Endothelial cell of umbilical vein (primary cell): ENCODE measurements at regions not wholly inside any gene's neighbourhood (a gene's known extent, or its start where the extent isn't known, plus 50 kb on each side); places are given as distances from the start of the nearest gene placed in this dataset.

Experiments
- BruUV-seq: library from RNA; stranded (reverse); fragments of 400-500 nt; replicated peaks from 2 replicates; lab custom pipeline; 2021; lab: Mats Ljungman, UMichigan
- CTCF ChIA-PET: fragments of 300-600, 350-600 bp; sonication (Branson Sonifier 250); formaldehyde crosslinking; loops from one replicate; lab custom pipeline; 2021; ENCODE audit warnings: antibody characterized with exemption, inconsistent platforms; lab: Charles Lee
- POLR2A ChIA-PET: fragments of 300-600, 350-600 bp; sonication (Branson Sonifier 250); formaldehyde crosslinking; loops from one replicate; lab custom pipeline; 2021; ENCODE audit warnings: antibody characterized with exemption, inconsistent platforms; lab: Charles Lee
- DNase-seq: peaks from one replicate; pipeline ENCODE4 v3.0.0-alpha.2; 2011; ENCODE audit warnings: low read depth, low spot score
- FAIRE-seq: peaks from 2 replicates; lab custom pipeline; 2011; peaks lifted over from hg19 to GRCh38; lab: Jason Lieb, UNC
- H2AFZ ChIP-seq: 2 replicates; pipeline ENCODE4 v1.6.0; 2012; ENCODE audit warnings: low read depth, low read length, control low read depth, inconsistent platforms
- H3K27ac ChIP-seq: 2 replicates; pipeline ENCODE4 v1.5.1; 2011; ENCODE audit warnings: low read depth, mild to moderate bottlenecking, control low read depth, low read length, moderate library complexity; ENCODE audit not compliant: insufficient read depth
- H3K27me3 ChIP-seq, 2 experiments: 2 replicates each; pipeline versions ENCODE4 v1.6.0 to v1.6.1; 2011; ENCODE audit warnings: low read length in 2 of 2, mixed read lengths in 1 of 2; ENCODE audit not compliant: control insufficient read depth in 2 of 2, insufficient read depth in 2 of 2
- H3K36me3 ChIP-seq, 2 experiments: 2 replicates in 1 of 2; 3 replicates in 1 of 2; pipeline ENCODE4 v1.5.1; 2011; ENCODE audit warnings: low read length in 2 of 2, mild to moderate bottlenecking in 1 of 2, moderate library complexity in 1 of 2; ENCODE audit not compliant: control insufficient read depth in 2 of 2, insufficient read depth in 2 of 2; ENCODE audit errors: extremely low read depth in 1 of 2
- H3K4me1 ChIP-seq: 3 replicates; pipeline ENCODE4 v1.5.1; 2011; ENCODE audit warnings: mild to moderate bottlenecking, low read length; ENCODE audit not compliant: control insufficient read depth, insufficient read depth; ENCODE audit errors: extremely low read depth
- H3K4me2 ChIP-seq: 2 replicates; pipeline ENCODE4 v1.6.1; 2011; ENCODE audit warnings: low read length, control low read depth, mixed read lengths; ENCODE audit not compliant: insufficient read depth
- H3K4me3 ChIP-seq, 3 experiments: fragments of 200-600 bp in 1 of 3; sonication (generic), shearing (Covaris generic) in 1 of 3; replicated peaks in 1 of 3; 2 replicates each; pipeline ENCODE4 v1.5.1; 2011 to 2016; ENCODE audit warnings: control low read depth in 3 of 3, low read length in 3 of 3, mild to moderate bottlenecking in 2 of 3, inconsistent platforms in 1 of 3, low read depth in 1 of 3, moderate library complexity in 1 of 3; ENCODE audit not compliant: insufficient read depth in 1 of 3
- H3K79me2 ChIP-seq: 2 replicates; pipeline ENCODE4 v1.6.0; 2012; ENCODE audit warnings: low read length, inconsistent platforms; ENCODE audit not compliant: control insufficient read depth, insufficient read depth
- H3K9ac ChIP-seq: replicated peaks from 2 replicates; pipeline ENCODE3; 2011; ENCODE audit warnings: low read length, control low read depth; ENCODE audit not compliant: insufficient read depth; ENCODE audit errors: extremely low read depth
- H3K9me1 ChIP-seq: replicated peaks from 3 replicates; pipeline ENCODE4 v1.6.0; 2011; ENCODE audit warnings: mild to moderate bottlenecking, low read length; ENCODE audit not compliant: control insufficient read depth, insufficient read depth; ENCODE audit errors: extremely low read depth
- H3K9me3 ChIP-seq: replicated peaks from 2 replicates; pipeline ENCODE4 v1.5.1; 2012; ENCODE audit warnings: low read length, inconsistent platforms; ENCODE audit not compliant: control insufficient read depth, insufficient read depth
- H4K20me1 ChIP-seq: replicated peaks from 2 replicates; pipeline ENCODE3; 2011; ENCODE audit warnings: mild to moderate bottlenecking, low read length; ENCODE audit not compliant: control insufficient read depth, insufficient read depth; ENCODE audit errors: extremely low read depth
- EZH2 ChIP-seq: IDR thresholded peaks from 2 replicates; pipeline ENCODE4 v1.6.1; 2012; ENCODE audit warnings: borderline replicate concordance, low read depth, mild to moderate bottlenecking, moderate library complexity, low read length, inconsistent platforms; ENCODE audit not compliant: severe bottlenecking
- FOS ChIP-seq: IDR thresholded peaks from 2 replicates; pipeline ENCODE4 v1.6.1; 2011; ENCODE audit warnings: mild to moderate bottlenecking, low read length, moderate library complexity, borderline replicate concordance; ENCODE audit not compliant: insufficient read depth
- GATA2 ChIP-seq: IDR thresholded peaks from 2 replicates; pipeline ENCODE4 v1.7.0; 2011; ENCODE audit warnings: low read depth, mild to moderate bottlenecking, moderate library complexity, mixed read lengths, low read length; ENCODE audit not compliant: insufficient read length, insufficient read depth
- JUN ChIP-seq: IDR thresholded peaks from 2 replicates; pipeline ENCODE4 v1.6.1; 2011; ENCODE audit warnings: borderline replicate concordance, low read depth; ENCODE audit not compliant: insufficient read length, insufficient read depth
- MYC ChIP-seq: IDR thresholded peaks from one replicate; pipeline ENCODE4 v1.6.1; 2011; ENCODE audit warnings: mild to moderate bottlenecking, low read depth, low read length
- POLR2A ChIP-seq: IDR thresholded peaks from 2 replicates; pipeline ENCODE4 v1.6.1; 2012; ENCODE audit warnings: low read depth, mild to moderate bottlenecking, control low read depth, low read length
- POLR2AphosphoS5 ChIP-seq: IDR thresholded peaks from 2 replicates; pipeline ENCODE4 v1.6.1; 2012; ENCODE audit warnings: low read depth, mild to moderate bottlenecking, control low read depth, low read length, moderate library complexity; ENCODE audit not compliant: insufficient read depth
- dilution Hi-C: fragments of 300-500 bp; cut with MboI; formaldehyde crosslinking; loops from one replicate; pipeline ENCODE4 v1.15.0; 2019; ENCODE audit warnings: low sequenced_read_pairs; ENCODE audit not compliant: extremely low pct_ligation_motif_present
- intact Hi-C: fragments of 100-400 bp; cut with micrococcal nuclease; formaldehyde crosslinking; loops from one replicate; pipeline ENCODE4 v1.10.0; 2022
- TF ChIP-seq, protein P1 (sequence below), 2 donors: IDR thresholded peaks; 1 replicate in 1 of 2; 2 replicates in 1 of 2; pipeline ENCODE4 v1.5.1; 2011; ENCODE audit warnings: low read length in 2 of 2, mild to moderate bottlenecking in 2 of 2, moderate library complexity in 2 of 2, control low read depth in 1 of 2, inconsistent platforms in 1 of 2, low read depth in 1 of 2; ENCODE audit not compliant: insufficient read depth in 1 of 2; ENCODE audit errors: extremely low read depth in 1 of 2
- TF ChIP-seq, protein P2 (sequence below): IDR thresholded peaks from 2 replicates; pipeline ENCODE4 v1.6.1; 2011; ENCODE audit not compliant: insufficient read depth, insufficient read length

DNA sequence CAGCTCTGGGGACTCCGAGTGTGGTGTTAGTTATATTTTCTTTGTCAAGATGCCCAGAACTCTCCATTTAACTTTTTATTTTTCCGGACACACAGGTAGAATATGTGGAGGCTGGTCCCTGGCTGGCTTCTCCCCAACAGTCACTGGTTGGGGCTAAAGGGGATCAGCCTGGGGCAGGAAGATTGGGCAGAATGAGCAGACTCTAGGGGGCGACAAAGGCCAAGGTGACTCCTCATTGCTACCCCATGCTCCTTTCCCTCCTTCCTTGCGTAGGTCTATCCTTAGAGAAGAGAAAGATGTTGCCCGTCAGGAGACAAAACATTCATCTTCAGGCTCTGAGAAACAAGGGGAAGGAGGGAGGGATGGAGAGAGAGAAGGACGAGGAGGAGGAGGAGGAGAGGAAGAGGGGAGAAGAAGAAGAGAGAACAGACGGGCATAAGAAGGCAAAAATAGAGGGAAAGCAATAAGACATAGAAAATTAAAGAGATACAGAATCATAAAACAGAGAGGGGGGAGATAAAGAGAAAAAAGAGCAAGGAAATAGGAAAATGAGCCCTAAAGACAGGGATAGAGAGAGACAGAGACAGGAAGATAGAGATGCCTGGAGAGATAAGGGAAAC lies 89.9 kb downstream of the FOXD2 start:
- Histone ChIP-seq H2AFZ (no peak overlapping the region), H3K27ac (no peak overlapping the region), H3K27me3 (peaks cover 11 to 20% of the 10 kb centered on the region in 2 experiments), H3K79me2 (no peaks in the 10 kb centered on the region), H3K9ac (no peak overlapping the region), H3K4me1 (no peaks in the 10 kb centered on the region), H3K4me2 (no peak overlapping the region), H3K9me3 (no peaks in the 10 kb centered on the region), H3K9me1 (no peaks in the 10 kb centered on the region), H3K36me3 (no peaks in the 10 kb centered on the region), H4K20me1 (no peaks in the 10 kb centered on the region), H3K4me3 (no peak overlapping the region)
- CTCF ChIA-PET, result interaction anchor here (1.2 to 10.4 kb wide), 9 partner anchors 10 to 199 kb away, joined by 3 to 171 read pairs (median 12); partner anchors contain the start of gene FOXD2
- FAIRE-seq, result peak; percentile 46
- TF ChIP-seq, protein P1, sequence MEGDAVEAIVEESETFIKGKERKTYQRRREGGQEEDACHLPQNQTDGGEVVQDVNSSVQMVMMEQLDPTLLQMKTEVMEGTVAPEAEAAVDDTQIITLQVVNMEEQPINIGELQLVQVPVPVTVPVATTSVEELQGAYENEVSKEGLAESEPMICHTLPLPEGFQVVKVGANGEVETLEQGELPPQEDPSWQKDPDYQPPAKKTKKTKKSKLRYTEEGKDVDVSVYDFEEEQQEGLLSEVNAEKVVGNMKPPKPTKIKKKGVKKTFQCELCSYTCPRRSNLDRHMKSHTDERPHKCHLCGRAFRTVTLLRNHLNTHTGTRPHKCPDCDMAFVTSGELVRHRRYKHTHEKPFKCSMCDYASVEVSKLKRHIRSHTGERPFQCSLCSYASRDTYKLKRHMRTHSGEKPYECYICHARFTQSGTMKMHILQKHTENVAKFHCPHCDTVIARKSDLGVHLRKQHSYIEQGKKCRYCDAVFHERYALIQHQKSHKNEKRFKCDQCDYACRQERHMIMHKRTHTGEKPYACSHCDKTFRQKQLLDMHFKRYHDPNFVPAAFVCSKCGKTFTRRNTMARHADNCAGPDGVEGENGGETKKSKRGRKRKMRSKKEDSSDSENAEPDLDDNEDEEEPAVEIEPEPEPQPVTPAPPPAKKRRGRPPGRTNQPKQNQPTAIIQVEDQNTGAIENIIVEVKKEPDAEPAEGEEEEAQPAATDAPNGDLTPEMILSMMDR (IDR thresholded peaks at IDR 0.05; ENCODE audit: extremely low read depth in 1 of 2, insufficient read depth in 1 of 2, low read depth in 1 of 2, low read length in 2 of 2), result peak; percentile 38 to 61
- TF ChIP-seq JUN (no peak), FOS (no peak), GATA2 (no peak), MYC (no peak), POLR2A (no peak), POLR2AphosphoS5 (no peak), EZH2 (no peak)
- TF ChIP-seq, protein P2, sequence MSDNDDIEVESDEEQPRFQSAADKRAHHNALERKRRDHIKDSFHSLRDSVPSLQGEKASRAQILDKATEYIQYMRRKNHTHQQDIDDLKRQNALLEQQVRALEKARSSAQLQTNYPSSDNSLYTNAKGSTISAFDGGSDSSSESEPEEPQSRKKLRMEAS, result no peak
- peak; percentile 28 for DNase-seq
- BruUV-seq, result no TSS peak
- intact Hi-C loops (loop anchor here (1.0 kb wide), 3 partner anchors 177 to 199 kb away; no protein-coding TSS in a partner anchor), dilution Hi-C loops (no loop called here)
- POLR2A ChIA-PET, result no interaction called here
